RWPE1 (cell line): ENCODE measurements at regions not wholly inside any gene's neighbourhood (a gene's known extent, or its start where the extent isn't known, plus 50 kb on each side); places are given as distances from the start of the nearest gene placed in this dataset.

Source experiments
- CTCF ChIA-PET: fragments of 350-600 bp; sonication (Branson Sonifier 250); formaldehyde crosslinking; extraction: SDS; loops from one replicate; lab custom pipeline; 2021; lab: Yijun Ruan, JAX
- POLR2A ChIA-PET: fragments of 400-600 bp; formaldehyde crosslinking; extraction: SDS; loops from one replicate; lab custom pipeline; 2020; ENCODE audit warnings: antibody characterized with exemption; ENCODE audit not compliant: low non-redundant PET; lab: Yijun Ruan, JAX
- DNase-seq: peaks from one replicate; pipeline ENCODE4 v3.0.0; 2012; ENCODE audit warnings: low spot score
- H3K27ac ChIP-seq: fragments of 450-650 bp; 2 replicates; pipeline ENCODE4 v1.5.1; 2017
- TF ChIP-seq, protein P1 (sequence below): fragments of 450-650 bp; conservative IDR thresholded peaks from 2 replicates; pipeline ENCODE4 v1.5.1; 2017; ENCODE audit warnings: low read depth, mild to moderate bottlenecking

DNA sequence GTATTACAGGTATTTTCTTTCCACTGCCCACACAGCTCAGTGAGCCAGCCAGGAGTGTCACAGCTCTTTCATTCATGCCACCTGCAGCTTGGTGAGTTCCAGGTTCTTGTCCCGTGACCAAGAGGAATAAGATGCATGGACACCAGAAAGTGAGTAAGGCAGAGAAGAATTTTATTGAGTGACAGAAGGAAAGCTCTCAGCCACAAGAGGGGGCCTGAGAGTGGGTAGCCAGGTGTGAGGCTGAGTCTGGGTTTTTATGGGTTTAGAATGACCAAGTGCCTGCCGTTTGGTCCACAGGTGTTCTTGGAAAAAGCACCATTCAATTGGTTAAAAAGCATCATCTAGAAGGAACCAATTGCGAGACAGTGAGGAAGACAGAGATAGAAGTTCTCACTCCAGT lies 1097.1 kb upstream of the SLC39A10 start:
- no peak for DNase-seq
- CTCF ChIA-PET, result no interaction called here
- H3K27ac ChIP-seq, result no peak overlapping the region
- TF ChIP-seq, protein P1, sequence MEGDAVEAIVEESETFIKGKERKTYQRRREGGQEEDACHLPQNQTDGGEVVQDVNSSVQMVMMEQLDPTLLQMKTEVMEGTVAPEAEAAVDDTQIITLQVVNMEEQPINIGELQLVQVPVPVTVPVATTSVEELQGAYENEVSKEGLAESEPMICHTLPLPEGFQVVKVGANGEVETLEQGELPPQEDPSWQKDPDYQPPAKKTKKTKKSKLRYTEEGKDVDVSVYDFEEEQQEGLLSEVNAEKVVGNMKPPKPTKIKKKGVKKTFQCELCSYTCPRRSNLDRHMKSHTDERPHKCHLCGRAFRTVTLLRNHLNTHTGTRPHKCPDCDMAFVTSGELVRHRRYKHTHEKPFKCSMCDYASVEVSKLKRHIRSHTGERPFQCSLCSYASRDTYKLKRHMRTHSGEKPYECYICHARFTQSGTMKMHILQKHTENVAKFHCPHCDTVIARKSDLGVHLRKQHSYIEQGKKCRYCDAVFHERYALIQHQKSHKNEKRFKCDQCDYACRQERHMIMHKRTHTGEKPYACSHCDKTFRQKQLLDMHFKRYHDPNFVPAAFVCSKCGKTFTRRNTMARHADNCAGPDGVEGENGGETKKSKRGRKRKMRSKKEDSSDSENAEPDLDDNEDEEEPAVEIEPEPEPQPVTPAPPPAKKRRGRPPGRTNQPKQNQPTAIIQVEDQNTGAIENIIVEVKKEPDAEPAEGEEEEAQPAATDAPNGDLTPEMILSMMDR, result no peak
- POLR2A ChIA-PET, result no interaction called here

DNA sequence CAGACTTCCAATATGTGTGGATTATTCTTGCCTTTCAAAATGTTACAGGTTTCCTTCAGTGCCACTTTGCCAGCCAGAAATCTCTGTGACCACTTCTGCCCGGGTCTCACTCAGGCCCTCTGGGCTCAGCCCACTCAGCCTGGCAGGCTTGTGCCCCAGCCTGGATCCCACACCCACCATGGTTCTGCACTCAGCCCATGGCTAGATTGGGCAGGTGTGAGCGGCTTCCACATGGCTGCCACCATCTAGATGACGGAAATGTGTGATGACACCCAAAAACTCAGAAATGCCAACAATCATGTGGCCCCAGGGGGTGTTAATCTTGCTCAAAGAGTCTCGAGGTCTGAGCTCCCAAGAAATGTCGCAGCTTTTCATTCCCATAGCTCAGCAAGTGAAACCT lies 1097.5 kb upstream of the SLC39A10 start:
- TF ChIP-seq, protein P1, result no peak
- ChIA-PET CTCF (no interaction called here), POLR2A (no interaction called here)
- no peak overlapping the region for H3K27ac ChIP-seq
- DNase-seq, result no peak

- POLR2A ChIA-PET, result no interaction called here
- CTCF ChIA-PET, result no interaction called here
- DNase-seq, result no peak
- no peak overlapping the region for H3K27ac ChIP-seq
- TF ChIP-seq, protein P1, result no peak
Observed at GRCh38 chr2:194557993-194558392, 1099.0 kb upstream of the SLC39A10 start.

DNA sequence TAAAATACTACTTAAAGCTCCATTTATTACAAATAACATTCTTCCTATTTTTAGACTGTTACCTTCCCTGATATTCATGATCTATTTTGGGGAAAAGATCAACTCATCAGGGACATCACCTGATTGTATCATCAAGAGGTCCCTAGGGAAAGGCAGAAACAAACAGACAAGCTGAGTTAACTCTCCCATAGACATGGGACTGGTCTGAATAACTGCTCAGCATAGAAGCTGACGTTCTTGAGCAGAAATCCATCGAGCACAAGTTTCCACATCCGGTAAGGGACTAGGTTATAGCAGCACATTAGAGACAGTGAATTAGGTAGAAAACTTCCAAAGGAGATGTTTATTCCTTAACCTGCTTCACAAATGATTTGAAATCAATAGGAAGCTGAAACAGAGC lies 1100.4 kb upstream of the SLC39A10 start:
- no peak overlapping the region for H3K27ac ChIP-seq
- ChIA-PET POLR2A (no interaction called here), CTCF (no interaction called here)
- TF ChIP-seq, protein P1, result no peak
- no peak for DNase-seq

GRCh38 chr2:194553980-194554379 lies 1103.0 kb upstream of the SLC39A10 start:
- CTCF ChIA-PET, result no interaction called here
- POLR2A ChIA-PET, result no interaction called here
- no peak overlapping the region for H3K27ac ChIP-seq
- TF ChIP-seq, protein P1, result no peak
- no peak for DNase-seq

DNA sequence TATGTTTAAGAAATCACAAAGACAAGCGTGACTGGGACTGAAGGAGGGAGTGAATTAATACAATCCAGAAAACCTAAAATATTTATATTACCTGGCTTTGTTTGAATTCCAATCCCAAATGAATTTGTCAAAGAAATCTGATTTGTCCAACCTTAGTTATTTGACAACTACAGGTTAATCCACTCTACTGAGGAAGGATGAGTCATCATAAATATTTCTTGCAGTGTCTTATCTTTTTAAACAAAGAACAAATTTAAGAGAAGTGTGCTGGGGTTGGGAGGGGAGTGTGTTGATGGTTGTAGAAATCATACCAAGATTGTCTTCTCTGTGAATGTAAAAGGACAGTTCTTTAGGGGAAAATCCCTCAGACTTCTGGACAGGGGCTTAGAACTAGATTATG lies 1106.3 kb upstream of the SLC39A10 start:
- no peak for DNase-seq
- ChIA-PET POLR2A (no interaction called here), CTCF (no interaction called here)
- no peak overlapping the region for H3K27ac ChIP-seq
- TF ChIP-seq, protein P1, result no peak

DNA sequence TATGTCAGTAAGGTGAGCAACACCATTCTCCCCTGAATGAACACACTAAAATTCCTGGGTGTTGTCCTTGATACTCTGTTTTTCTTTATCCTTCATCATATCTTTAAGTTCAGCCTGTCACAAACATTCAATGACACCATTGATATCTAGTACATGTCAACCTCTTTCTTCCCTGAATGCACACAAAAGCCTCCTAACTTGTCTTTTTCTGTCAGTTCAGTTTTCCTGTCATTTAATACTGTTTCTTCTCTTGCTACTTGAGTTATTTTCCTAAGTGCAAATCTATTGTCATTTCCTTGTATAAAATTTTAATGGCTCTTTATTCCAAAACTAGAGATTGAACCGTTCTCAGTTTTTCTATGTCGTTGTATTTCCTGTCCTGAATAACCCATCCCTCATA lies 1107.6 kb upstream of the SLC39A10 start:
- POLR2A ChIA-PET, result no interaction called here
- CTCF ChIA-PET, result no interaction called here

More for the DNA sequence above, 1107.6 kb upstream of the SLC39A10 start:
- TF ChIP-seq, protein P1, result no peak
- no peak overlapping the region for H3K27ac ChIP-seq
- no peak for DNase-seq
